A549 (cell line): ENCODE measurements at regions not wholly inside any gene's neighbourhood (a gene's known extent, or its start where the extent isn't known, plus 50 kb on each side); places are given as distances from the start of the nearest gene placed in this dataset.
A peak's percentile ranks its signal among the peaks of the same experiment; 100 is the strongest.

Experiments used
- ATAC-seq, 2 experiments: fragments of 200-7000 bp in 1 of 2; fragments of >200 bp in 1 of 2; cut with Nextera tagmentation in 1 of 2; cut with Tn5 transposase in 1 of 2; 3 replicates each; pipeline versions ENCODE4 v1.8.0 to v1.9.1; 2018 to 2020; ENCODE audit warnings: mild to moderate bottlenecking in 1 of 2, moderate library complexity in 1 of 2
- CTCF ChIA-PET: fragments of 300-600 bp; sonication (Branson Sonifier 250); formaldehyde crosslinking; extraction: SDS; loops from one replicate; lab custom pipeline; 2021; ENCODE audit warnings: antibody characterized with exemption, inconsistent platforms; lab: Yijun Ruan, JAX
- POLR2A ChIA-PET: fragments of 350-600 bp; formaldehyde crosslinking; extraction: SDS; loops from one replicate; lab custom pipeline; 2021; ENCODE audit warnings: antibody characterized with exemption, inconsistent platforms; lab: Yijun Ruan, JAX
- DNase-seq, 2 experiments: peaks; one replicate each; pipeline versions ENCODE4 v3.0.0 to v3.0.0-alpha.2; 2011 to 2016; ENCODE audit warnings: low read depth in 1 of 2, low spot score in 1 of 2
- FAIRE-seq: peaks from 2 replicates; lab custom pipeline; 2011; peaks lifted over from hg19 to GRCh38; lab: Jason Lieb, UNC
- H3K27ac ChIP-seq, 2 experiments: fragments of >200 bp; sonication (Bioruptor Twin); formaldehyde crosslinking; 3 replicates each; pipeline ENCODE4 v1.5.1; 2016 to 2017
- H3K4me1 ChIP-seq: fragments of >200 bp; sonication (Bioruptor Twin); formaldehyde crosslinking; 3 replicates; pipeline ENCODE4 v1.6.1; 2016
- H3K4me2 ChIP-seq: fragments of >200 bp; sonication (Bioruptor Twin); formaldehyde crosslinking; 3 replicates; pipeline ENCODE4 v1.6.1; 2016
- H3K4me3 ChIP-seq: fragments of >200 bp; sonication (Bioruptor Twin); formaldehyde crosslinking; 3 replicates; pipeline ENCODE4 v1.5.1; 2016
- H3K9me3 ChIP-seq: fragments of >200 bp; sonication (Bioruptor Twin); formaldehyde crosslinking; 3 replicates; pipeline ENCODE4 v1.6.1; 2016
- BHLHE40 ChIP-seq: IDR thresholded peaks from 2 replicates; pipeline ENCODE4 v1.6.1; 2012; ENCODE audit warnings: low read depth, low read length, inconsistent platforms
- CBX2 ChIP-seq: fragments of 200-600 bp; sonication (generic); IDR thresholded peaks from 2 replicates; pipeline ENCODE4 v1.6.1; 2016; ENCODE audit warnings: low read depth, mild to moderate bottlenecking, borderline replicate concordance
- CHD2 ChIP-seq: fragments of 150-350 bp; IDR thresholded peaks from 2 replicates; pipeline ENCODE4 v1.6.1; 2014; ENCODE audit warnings: low read length; ENCODE audit not compliant: partially characterized antibody
- EHF ChIP-seq: fragments of 250-450 bp; sonication (Bioruptor Pico); IDR thresholded peaks from 2 replicates; pipeline ENCODE4 v1.5.0; 2020; ENCODE audit warnings: mild to moderate bottlenecking
- EHMT2 ChIP-seq: fragments of 200-600 bp; sonication (generic); IDR thresholded peaks from 2 replicates; pipeline ENCODE4 v1.6.1; 2016; ENCODE audit warnings: antibody characterized with exemption, low read depth, mild to moderate bottlenecking, moderate library complexity
- FOSB ChIP-seq: fragments of 250-450 bp; sonication (Bioruptor Pico); IDR thresholded peaks from 2 replicates; pipeline ENCODE4 v1.5.0; 2020; ENCODE audit warnings: mild to moderate bottlenecking, moderate library complexity
- FOXS1 ChIP-seq: fragments of 250-450 bp; sonication (Bioruptor Pico); IDR thresholded peaks from 2 replicates; pipeline ENCODE4 v1.5.0; 2020; ENCODE audit warnings: mild to moderate bottlenecking, moderate library complexity
- GATA3 ChIP-seq: IDR thresholded peaks from 2 replicates; pipeline ENCODE4 v1.6.1; 2012; ENCODE audit warnings: borderline replicate concordance
- KDM1A ChIP-seq: fragments of 200-600 bp; sonication (generic); IDR thresholded peaks from 2 replicates; pipeline ENCODE4 v1.6.1; 2016; ENCODE audit warnings: low read depth, mild to moderate bottlenecking
- NPAS2 ChIP-seq: fragments of 250-450 bp; sonication (Bioruptor Pico); IDR thresholded peaks from 2 replicates; pipeline ENCODE4 v1.8.0; 2022; ENCODE audit warnings: mild to moderate bottlenecking, moderate library complexity, borderline replicate concordance
- RARB ChIP-seq: fragments of 250-450 bp; sonication (Bioruptor Pico); IDR thresholded peaks from 2 replicates; pipeline ENCODE4 v1.8.0; 2021; ENCODE audit warnings: mild to moderate bottlenecking, moderate library complexity
- RCOR1 ChIP-seq: fragments of 150-350 bp; IDR thresholded peaks from 2 replicates; pipeline ENCODE4 v1.6.1; 2014; ENCODE audit warnings: antibody characterized with exemption, low read length, low read depth
- RFX5 ChIP-seq: fragments of 450-650 bp; IDR thresholded peaks from 2 replicates; pipeline ENCODE4 v1.7.1; 2014; ENCODE audit warnings: antibody characterized with exemption, mild to moderate bottlenecking, moderate library complexity
- ZFP36 ChIP-seq: fragments of 450-650 bp; IDR thresholded peaks from 2 replicates; pipeline ENCODE4 v1.6.1; 2014; ENCODE audit warnings: borderline replicate concordance; ENCODE audit not compliant: partially characterized antibody
- WGBS: methylation state at CpG from one replicate; pipeline ENCODE4 v1.1.6; 2017; ENCODE audit errors: missing lambda C conversion rate; 5-methylcytosine and 5-hydroxymethylcytosine counted together
- TF ChIP-seq, protein P1 (sequence below): IDR thresholded peaks from 2 replicates; pipeline ENCODE4 v1.6.1; 2012
- TF ChIP-seq, protein P2 (sequence below): fragments of 250-450 bp; sonication (Bioruptor Pico); IDR thresholded peaks from 2 replicates; pipeline ENCODE4 v1.5.0; 2020; ENCODE audit warnings: low read depth, mild to moderate bottlenecking, moderate library complexity
- TF ChIP-seq, protein P3 (sequence below): fragments of >200 bp; sonication (Bioruptor Twin); formaldehyde crosslinking; IDR thresholded peaks from 3 replicates; pipeline ENCODE4 v1.6.1; 2016
- TF ChIP-seq, protein P4 (sequence below): IDR thresholded peaks from 2 replicates; pipeline ENCODE4 v1.6.1; 2012
- TF ChIP-seq, protein P5 (sequence below): fragments of 250-450 bp; sonication (Bioruptor Pico); IDR thresholded peaks from 2 replicates; pipeline ENCODE4 v1.5.0; 2021; ENCODE audit warnings: mild to moderate bottlenecking, moderate library complexity, borderline replicate concordance

DNA sequence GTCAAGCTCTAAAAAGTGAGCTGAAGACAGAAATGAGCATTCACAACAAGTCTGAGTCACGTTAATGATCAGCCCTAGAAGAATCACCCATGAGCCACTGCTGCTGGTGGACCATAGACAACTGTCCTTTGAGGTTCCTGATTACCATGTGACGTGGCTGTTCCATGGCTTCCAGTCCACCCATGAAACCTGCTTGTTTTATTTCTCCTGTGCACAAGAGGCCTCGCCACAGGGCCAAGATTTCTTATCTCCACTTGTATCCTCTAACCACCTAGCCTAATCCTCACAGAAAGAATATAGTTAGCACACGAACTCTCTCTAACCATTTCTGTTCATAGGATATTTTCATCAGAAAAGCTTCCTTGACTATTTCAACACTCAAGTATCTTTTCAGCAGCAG lies 242.7 kb downstream of the MREG start:
- Histone ChIP-seq H3K9me3 (no peaks in the 10 kb centered on the region), H3K27ac (peak overlapping the region; percentile 70 to 84), H3K4me1 (peaks cover 32% of the 10 kb centered on the region), H3K4me2 (no peak overlapping the region), H3K4me3 (no peak overlapping the region)
- ChIA-PET POLR2A (interaction anchor here (0.7 kb wide), 1 partner anchor 11 kb away, joined by 7 read pairs; no protein-coding TSS in a partner anchor), CTCF (interaction anchor here (0.6 kb wide), 1 partner anchor 231 kb away, joined by 3 read pairs; no protein-coding TSS in a partner anchor)
- no peak for FAIRE-seq
- DNase-seq: no peak
- TF ChIP-seq NPAS2 (CRISPR knock-in tag): no peak
- TF ChIP-seq EHF: no peak
- TF ChIP-seq, protein P1, sequence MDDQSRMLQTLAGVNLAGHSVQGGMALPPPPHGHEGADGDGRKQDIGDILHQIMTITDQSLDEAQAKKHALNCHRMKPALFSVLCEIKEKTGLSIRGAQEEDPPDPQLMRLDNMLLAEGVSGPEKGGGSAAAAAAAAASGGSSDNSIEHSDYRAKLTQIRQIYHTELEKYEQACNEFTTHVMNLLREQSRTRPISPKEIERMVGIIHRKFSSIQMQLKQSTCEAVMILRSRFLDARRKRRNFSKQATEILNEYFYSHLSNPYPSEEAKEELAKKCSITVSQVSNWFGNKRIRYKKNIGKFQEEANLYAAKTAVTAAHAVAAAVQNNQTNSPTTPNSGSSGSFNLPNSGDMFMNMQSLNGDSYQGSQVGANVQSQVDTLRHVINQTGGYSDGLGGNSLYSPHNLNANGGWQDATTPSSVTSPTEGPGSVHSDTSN: no peak
- TF ChIP-seq RCOR1: no peak
- TF ChIP-seq, protein P2, sequence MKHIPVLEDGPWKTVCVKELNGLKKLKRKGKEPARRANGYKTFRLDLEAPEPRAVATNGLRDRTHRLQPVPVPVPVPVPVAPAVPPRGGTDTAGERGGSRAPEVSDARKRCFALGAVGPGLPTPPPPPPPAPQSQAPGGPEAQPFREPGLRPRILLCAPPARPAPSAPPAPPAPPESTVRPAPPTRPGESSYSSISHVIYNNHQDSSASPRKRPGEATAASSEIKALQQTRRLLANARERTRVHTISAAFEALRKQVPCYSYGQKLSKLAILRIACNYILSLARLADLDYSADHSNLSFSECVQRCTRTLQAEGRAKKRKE: no peak
- no peak for TF ChIP-seq EHMT2
- TF ChIP-seq, protein P3, sequence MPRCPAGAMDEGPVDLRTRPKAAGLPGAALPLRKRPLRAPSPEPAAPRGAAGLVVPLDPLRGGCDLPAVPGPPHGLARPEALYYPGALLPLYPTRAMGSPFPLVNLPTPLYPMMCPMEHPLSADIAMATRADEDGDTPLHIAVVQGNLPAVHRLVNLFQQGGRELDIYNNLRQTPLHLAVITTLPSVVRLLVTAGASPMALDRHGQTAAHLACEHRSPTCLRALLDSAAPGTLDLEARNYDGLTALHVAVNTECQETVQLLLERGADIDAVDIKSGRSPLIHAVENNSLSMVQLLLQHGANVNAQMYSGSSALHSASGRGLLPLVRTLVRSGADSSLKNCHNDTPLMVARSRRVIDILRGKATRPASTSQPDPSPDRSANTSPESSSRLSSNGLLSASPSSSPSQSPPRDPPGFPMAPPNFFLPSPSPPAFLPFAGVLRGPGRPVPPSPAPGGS: no peak
- TF ChIP-seq FOXS1 (CRISPR knock-in tag): no peak
- TF ChIP-seq CHD2: no peak
- TF ChIP-seq CBX2: no peak
- no peak for TF ChIP-seq FOSB (CRISPR knock-in tag)
- TF ChIP-seq GATA3: no peak
- no peak for ATAC-seq
- whole genome bisulfite sequencing: 86% methylated on average over 4 of the region's 4 CpGs

DNA sequence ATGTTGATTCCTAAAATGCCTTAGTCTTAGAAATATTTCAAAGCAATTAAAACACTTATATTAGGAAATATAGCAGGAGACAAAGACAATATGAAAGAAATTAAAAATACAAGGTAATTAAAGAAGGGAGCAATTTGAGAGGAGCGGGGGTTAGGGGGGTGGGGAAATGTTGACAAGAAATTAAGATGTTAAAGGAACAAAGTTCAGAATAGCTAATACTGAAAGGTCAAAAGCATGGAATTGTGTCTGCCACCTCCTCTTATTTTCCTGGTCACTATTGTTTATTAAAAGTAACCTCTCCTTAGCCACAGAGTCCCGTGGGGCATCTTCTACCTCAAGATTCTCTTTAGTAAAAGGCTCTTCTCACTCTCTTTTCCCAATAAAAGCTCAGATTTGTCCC lies 244.1 kb downstream of the MREG start:
- no peak for ATAC-seq
- Histone ChIP-seq H3K9me3 (no peaks in the 10 kb centered on the region), H3K4me2 (no peak overlapping the region), H3K27ac (peak overlapping the region; percentile 39 to 40; a peak in 4 of 6 replicates), H3K4me1 (peaks cover 32% of the 10 kb centered on the region), H3K4me3 (no peak overlapping the region)
- WGBS: 64% methylated on average over 2 of the region's 2 CpGs
- DNase-seq: no peak
- ChIA-PET POLR2A (no interaction called here), CTCF (no interaction called here)
- no peak for FAIRE-seq
- no peak for TF ChIP-seq BHLHE40
- TF ChIP-seq, protein P1: no peak
- no peak for TF ChIP-seq ZFP36
- no peak for TF ChIP-seq FOSB (CRISPR knock-in tag)
- TF ChIP-seq, protein P4, sequence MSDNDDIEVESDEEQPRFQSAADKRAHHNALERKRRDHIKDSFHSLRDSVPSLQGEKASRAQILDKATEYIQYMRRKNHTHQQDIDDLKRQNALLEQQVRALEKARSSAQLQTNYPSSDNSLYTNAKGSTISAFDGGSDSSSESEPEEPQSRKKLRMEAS: no peak
- TF ChIP-seq, protein P5, sequence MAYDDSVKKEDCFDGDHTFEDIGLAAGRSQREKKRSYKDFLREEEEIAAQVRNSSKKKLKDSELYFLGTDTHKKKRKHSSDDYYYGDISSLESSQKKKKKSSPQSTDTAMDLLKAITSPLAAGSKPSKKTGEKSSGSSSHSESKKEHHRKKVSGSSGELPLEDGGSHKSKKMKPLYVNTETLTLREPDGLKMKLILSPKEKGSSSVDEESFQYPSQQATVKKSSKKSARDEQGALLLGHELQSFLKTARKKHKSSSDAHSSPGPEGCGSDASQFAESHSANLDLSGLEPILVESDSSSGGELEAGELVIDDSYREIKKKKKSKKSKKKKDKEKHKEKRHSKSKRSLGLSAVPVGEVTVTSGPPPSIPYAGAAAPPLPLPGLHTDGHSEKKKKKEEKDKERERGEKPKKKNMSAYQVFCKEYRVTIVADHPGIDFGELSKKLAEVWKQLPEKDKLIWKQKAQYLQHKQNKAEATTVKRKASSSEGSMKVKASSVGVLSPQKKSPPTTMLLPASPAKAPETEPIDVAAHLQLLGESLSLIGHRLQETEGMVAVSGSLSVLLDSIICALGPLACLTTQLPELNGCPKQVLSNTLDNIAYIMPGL (CRISPR knock-in tag): no peak
- TF ChIP-seq KDM1A: no peak
- no peak for TF ChIP-seq FOXS1 (CRISPR knock-in tag)
- no peak for TF ChIP-seq RARB (CRISPR knock-in tag)
- TF ChIP-seq RFX5: no peak
